ENCODE measurements at regions not wholly inside any gene's neighbourhood (a gene's known extent, or its start where the extent isn't known, plus 50 kb on each side); places are given as distances from the start of the nearest gene placed in this dataset.

GRCh38 chr11:116466801-116467200 is 306.0 kb downstream of the BUD13 start:
- no peak for FAIRE-seq

GRCh38 chr11:116466191-116466590 is 306.6 kb downstream of the BUD13 start:
- FAIRE-seq = no peak

DNA sequence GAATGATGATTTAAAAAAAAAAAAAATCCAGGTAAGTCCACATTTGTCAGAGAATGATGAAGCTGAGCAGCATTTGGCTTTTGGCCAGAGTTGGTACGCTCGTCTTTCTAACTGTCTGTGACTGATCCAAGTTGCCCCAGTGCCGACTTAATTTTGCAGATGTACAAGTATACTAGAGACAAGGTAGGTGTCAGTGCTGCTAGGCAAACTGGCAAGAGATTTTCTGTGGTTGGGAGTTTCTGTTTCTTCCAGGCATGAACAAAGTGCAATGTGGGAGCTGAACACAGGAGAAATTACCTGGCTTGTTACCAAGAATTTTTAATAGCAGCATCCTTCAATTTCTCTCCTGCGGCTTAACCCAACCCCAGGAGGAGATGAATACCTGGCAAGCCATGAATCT is 307.7 kb downstream of the BUD13 start:
- no peak for FAIRE-seq

DNA sequence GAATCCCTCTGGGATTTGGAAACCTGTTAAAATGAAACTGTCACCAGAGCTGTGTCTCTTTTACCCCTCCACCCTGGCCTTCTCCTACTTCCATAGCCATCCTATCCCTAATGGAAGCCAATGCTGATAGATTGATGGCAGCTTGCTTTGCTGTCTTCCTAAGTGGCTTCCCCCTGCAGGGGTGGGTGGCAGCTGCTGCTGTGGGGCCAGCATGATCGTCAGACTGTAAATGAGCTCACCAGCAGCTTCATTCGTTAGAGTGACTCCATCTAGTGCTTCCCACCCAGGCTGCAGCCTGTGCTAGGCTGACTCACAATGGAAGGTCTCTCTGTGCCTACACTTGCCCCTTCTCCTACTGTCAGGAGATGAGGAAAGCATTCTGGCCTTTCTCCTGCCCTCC is 311.0 kb downstream of the BUD13 start:
- FAIRE-seq = no peak

GRCh38 chr11:116460156-116460920 is 312.4 kb downstream of the BUD13 start:
- no peak for FAIRE-seq

DNA sequence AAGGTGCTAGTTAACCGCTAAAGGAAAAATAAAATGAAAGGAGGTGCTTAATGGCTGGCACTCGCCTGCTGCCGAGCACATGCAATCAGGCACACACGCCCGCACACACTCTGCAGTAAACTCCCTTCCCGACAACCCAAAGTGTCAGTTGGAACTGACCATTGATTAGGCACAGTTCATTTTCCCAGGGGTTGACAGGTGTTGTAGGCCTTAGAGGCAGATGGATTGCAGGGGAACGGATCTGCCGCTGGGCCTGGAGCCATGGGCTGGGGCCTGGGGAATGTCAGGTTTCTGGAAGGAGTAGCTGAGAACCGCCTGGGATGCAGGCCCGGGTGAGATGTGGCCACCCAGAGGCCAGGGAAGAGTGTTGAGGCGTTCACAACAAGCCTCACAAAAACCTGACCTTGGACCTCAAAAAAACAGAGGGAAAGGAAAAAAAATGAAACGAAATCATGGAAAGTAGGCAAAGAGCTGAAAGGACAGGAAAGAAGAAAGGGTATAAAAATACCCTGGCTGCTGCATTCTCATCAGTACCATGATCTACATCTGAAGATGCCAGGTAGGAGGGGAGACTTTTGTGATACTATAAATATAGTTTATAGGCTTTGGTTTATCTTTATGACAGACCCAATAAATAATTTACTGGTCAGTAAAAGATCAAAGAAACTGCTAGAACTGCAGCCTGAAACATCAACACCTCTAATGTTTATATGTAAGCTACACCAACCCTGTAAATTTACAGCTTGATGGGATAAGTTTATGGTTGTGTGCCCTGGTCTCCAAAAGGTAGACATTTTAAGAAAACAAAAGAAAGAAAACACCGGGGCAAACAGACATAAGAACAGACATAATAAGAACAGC is 313.4 kb downstream of the BUD13 start:
- FAIRE-seq = no peak

DNA sequence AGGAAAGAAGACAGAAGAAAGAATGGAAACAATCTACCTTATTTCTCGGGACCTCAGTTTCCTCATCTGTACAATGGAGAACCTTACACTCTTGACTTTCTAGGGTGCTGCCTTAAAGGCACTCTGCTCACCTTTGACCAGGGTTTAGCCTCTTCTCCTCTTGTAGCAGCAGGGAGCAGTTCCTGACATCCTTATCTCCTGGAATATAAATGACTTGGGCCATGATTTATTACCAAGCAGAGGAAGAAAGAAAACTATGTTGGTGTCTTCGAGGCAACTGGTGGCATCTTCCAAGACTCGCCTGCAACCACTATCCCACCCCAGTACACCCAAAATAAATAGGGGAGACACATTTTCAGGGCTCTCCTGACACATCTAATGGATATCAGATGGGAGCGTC is 314.2 kb downstream of the BUD13 start:
- FAIRE-seq = no peak

DNA sequence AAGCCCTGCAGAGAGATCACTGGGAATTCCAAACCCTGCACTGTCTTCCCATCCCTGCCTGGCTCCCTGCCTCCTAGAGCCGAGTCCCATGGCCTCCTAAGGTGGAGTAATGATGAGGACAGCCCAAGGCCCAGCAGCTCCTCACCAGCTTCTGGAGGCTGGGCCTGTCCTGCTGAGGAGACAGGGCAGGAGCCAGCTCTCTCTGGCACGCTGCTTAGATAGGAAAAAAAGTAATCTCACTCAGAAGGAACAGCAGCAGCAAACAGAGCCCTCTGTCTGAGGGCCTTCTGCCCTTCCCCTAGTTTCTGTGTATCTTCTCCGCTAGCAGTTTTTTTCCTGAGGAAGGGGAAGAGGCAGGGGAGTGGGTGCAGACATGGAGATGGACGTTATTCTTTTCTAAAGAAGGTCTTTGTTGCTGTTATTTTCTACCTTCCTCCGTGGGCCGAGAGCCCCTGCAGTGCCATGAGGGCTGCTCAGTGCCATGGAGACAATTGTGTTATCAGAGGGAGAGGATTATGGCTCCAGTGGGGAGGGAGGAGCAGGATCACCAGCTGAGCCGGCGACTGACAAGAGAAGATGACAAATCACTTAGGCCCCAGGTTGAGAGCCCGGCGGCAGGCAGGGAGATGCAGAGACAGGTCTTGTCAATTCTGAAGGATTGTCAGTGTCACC is 315.3 kb downstream of the BUD13 start:
- no peak for FAIRE-seq

DNA sequence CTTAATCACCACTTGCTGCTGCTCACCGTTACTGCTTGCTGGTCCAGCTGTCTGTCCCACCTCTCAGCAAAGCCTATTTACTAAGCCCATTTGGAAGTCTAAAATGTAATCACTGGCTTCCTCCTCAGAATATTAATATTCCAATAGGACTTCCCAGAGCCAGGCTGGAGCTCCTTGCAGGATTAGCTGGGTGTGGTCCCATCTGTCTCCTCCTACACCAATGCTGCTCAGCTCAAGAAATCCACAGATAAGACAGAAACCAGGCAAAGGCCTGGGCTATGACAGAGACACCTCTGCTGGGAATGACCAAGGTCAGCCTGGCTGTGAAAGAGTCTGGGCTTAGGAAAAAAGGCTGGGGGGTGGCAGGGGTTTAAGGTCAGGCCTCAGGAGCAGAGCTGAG is 317.8 kb downstream of the BUD13 start:
- FAIRE-seq = no peak

DNA sequence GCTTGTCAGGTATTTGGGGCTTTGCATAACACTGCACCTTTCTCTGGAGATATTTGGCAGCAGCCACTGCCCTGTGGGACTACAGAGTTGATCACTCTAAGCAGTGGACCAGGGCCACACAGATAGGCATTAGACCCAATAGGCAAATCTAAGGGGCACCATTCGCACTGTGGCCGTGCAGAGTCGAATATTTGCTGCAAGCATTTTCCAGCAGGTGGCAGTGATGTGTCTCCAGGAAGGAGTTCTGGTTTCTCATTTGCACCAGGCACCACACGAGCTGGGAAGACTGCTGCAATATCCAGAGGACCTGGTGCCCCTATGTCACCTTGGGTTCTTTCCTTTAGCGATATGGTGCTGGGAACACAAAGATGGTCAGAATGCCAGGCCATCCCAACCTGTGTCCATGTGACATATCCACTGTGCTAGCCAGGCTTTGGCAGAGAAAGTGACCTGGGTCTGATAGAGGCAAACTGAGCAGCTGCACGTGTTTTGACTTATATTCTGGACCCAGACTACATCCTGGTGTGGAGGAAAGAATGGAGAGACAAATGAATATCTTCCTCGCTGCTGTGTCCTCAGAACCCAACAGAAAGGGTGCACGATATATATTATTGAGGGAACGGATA is 318.7 kb downstream of the BUD13 start:
- no peak for FAIRE-seq

DNA sequence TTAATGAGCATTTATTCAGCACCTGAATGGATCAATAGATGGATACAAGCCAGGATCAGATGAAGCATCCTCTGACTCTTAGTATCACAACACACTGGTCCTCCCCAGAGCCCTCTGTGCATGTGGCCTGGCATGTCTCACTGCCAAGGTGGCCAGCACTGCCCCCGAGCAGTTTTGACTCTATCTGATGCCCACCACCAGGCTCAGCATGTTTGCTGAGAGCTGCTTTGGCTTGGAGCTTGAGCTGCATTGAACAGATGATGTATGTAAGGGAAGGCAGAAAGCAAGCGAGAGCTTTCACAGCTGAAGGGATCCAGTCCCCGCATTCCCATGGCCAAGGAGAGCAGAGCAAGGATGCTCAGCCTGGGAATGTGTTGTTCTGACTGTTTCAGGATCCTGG is 320.3 kb downstream of the BUD13 start:
- no peak for FAIRE-seq

DNA sequence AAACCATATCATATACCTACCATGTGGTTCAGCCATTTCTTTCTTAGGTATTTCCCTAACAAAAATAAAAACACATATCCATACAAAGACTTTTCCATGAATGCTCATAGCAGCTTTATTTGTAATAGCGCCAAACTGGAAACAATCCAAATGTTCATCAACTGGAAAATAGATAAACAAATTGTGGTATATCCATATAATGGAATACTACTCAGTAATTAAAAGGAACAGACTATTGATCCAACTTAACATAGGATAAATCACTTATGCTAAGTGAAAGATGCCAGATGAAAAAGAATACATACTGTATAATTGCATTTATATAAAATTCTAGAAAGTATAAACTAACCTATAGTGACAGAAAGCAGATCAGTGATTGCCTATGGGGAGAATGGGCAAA is 323.3 kb downstream of the BUD13 start:
- no peak for FAIRE-seq

- no peak for FAIRE-seq
Observed at GRCh38 chr11:116446048-116446941, 326.5 kb downstream of the BUD13 start.

DNA sequence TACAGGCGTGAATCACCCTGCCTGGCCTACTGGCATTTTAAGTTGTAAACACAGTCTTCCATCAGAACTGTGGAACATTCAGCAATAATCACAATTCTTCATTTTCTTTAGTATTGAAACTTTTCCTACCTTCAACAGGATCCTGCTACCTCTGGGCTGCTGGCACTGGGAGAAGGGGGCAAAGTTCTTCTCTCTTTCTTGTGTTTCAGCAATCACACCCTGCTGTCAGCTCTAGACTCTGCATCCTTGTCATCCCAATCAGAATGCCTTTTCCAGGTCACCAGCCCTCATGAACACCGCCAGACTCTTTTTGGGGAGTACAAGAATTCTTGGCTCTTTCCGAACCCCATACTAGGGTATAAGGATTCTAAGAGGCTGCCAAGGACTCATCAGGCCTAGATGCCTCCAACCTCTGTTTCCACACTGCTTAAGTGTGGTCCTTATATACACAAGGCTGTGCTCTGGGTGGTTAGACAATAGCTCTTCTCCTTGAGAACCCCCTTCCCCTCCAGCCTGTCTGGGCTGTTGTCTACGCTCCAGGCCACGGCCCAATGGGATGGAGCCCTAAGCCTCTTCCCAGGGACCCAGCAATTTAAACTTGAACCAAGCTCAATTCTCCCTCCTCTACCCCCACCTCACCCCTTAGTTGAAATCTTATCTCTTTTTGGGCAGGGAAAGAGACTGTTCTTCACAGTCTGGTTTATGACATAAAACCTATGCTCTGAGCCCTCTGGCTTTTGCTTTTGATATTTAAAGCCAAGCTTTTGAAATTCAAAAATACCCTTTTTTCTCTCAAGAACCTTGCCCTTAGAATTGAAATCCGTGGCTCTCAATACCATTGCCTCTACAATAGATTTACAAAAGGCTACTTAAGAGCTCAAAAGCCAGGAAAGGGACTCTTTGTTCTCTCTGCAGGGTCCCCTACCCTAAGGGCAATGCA is 327.4 kb downstream of the BUD13 start:
- no peak for FAIRE-seq

DNA sequence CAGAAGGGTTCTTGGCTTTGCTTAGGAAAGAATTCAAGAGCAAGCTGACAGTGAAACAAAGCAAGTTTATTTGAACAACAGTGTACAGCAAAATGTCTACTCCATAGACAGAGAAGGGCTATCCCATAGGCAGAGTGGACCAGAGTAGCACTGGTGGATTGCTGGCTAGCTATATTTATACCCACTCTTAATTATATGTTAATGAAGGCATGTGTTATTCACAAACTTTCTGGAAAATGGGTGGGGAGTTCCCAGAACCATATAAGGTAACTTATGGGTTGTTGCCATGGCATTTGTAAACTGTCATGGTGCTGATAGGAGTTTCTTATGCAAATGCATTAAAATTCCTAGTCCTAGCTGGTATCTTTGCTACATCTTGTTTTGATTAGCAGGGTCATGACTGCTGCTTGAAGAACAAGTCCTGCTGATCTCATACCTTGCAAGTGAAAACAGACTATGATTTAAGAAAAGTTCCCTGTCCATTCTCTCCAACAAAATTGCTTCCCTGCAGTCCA is 330.5 kb downstream of the BUD13 start:
- FAIRE-seq = no peak

GRCh38 chr11:116439361-116439677 is 333.5 kb downstream of the BUD13 start:
- no peak for FAIRE-seq

- FAIRE-seq = no peak
Observed at GRCh38 chr11:116438651-116439360, 334.0 kb downstream of the BUD13 start.

DNA sequence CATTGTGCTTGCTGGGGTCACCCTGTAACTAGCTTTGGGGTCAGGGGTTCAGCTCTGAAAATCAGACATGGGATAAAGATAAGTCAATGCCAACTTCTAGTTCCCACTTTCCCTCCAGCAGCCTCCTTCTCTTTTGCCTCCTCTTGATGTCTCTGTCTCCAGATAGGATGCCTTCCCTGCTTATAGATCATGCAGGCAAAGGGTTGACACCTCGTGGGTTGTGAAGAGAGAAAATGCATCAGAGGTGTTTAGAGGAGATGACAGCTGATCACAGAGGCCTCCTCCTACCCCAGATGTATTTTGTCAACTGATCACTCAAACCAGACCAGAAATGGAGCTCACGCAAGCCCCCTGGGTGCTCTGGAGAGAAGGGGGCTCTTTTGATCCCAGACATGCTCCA is 337.8 kb downstream of the BUD13 start:
- no peak for FAIRE-seq

- no peak for FAIRE-seq
Observed at GRCh38 chr11:116432301-116432700, 340.5 kb downstream of the BUD13 start.

- no peak for FAIRE-seq
Observed at GRCh38 chr11:116431842-116432241, 340.9 kb downstream of the BUD13 start.

Measured in islet of Langerhans (tissue), 1 donor.